Amygdala (tissue), 56 donors: ENCODE measurements at regions not wholly inside any gene's neighbourhood (a gene's known extent, or its start where the extent isn't known, plus 50 kb on each side); places are given as distances from the start of the nearest gene placed in this dataset.

Experiments
- DNase-seq, 56 donors: peaks; one replicate each; lab custom pipeline; 2025; lab: John Stamatoyannopoulos, UW

GRCh38 chr6:8743170-8743745 lies 307.9 kb upstream of the SLC35B3 start:
- DNase-seq, result no peak

GRCh38 chr6:8739454-8739853 lies 304.1 kb upstream of the SLC35B3 start:
- no peak for DNase-seq

- DNase-seq, result no peak
Observed at GRCh38 chr6:8738951-8739350, 303.6 kb upstream of the SLC35B3 start.

GRCh38 chr6:8736156-8736895 lies 301.0 kb upstream of the SLC35B3 start:
- DNase-seq, result peak in 1 of 56 donors; percentile 0

- no peak for DNase-seq
Observed at GRCh38 chr6:8733879-8734278, 298.5 kb upstream of the SLC35B3 start.

- DNase-seq, result no peak
Observed at GRCh38 chr6:8731874-8732273, 296.5 kb upstream of the SLC35B3 start.

- DNase-seq, result no peak
Observed at GRCh38 chr6:8710668-8711431, 275.5 kb upstream of the SLC35B3 start.

- DNase-seq, result peak in 6 of 56 donors; percentile 0 to 8 (median 2)
Observed at GRCh38 chr6:8707956-8708772, 272.8 kb upstream of the SLC35B3 start.

- no peak for DNase-seq
Observed at GRCh38 chr6:8707369-8707768, 272.0 kb upstream of the SLC35B3 start.

GRCh38 chr6:8705435-8706020 lies 270.2 kb upstream of the SLC35B3 start:
- no peak for DNase-seq

GRCh38 chr6:8703059-8703458 lies 267.7 kb upstream of the SLC35B3 start:
- no peak for DNase-seq

GRCh38 chr6:8688821-8689220 lies 253.5 kb upstream of the SLC35B3 start:
- DNase-seq, result no peak

- no peak for DNase-seq
Observed at GRCh38 chr6:8686077-8686476, 250.7 kb upstream of the SLC35B3 start.

GRCh38 chr6:8683204-8683603 lies 247.9 kb upstream of the SLC35B3 start:
- DNase-seq, result no peak

- no peak for DNase-seq
Observed at GRCh38 chr6:8679823-8680222, 244.5 kb upstream of the SLC35B3 start.

- DNase-seq, result no peak
Observed at GRCh38 chr6:8678466-8678865, 243.1 kb upstream of the SLC35B3 start.

- no peak for DNase-seq
Observed at GRCh38 chr6:8674126-8674525, 238.8 kb upstream of the SLC35B3 start.

- no peak for DNase-seq
Observed at GRCh38 chr6:8672882-8673281, 237.5 kb upstream of the SLC35B3 start.

- no peak for DNase-seq
Observed at GRCh38 chr6:8670792-8671191, 235.4 kb upstream of the SLC35B3 start.

GRCh38 chr6:8664700-8665099 lies 229.4 kb upstream of the SLC35B3 start:
- no peak for DNase-seq
